ENCODE measurements at regions not wholly inside any gene's neighbourhood (a gene's known extent, or its start where the extent isn't known, plus 50 kb on each side); places are given as distances from the start of the nearest gene placed in this dataset.
"Not testable (repeated sequence)": the region's sequence is repeated elsewhere in the genome, so short reads cannot be mapped to it uniquely, and the experiment has no call there.

- not testable (repeated sequence) for TF ChIP-seq NR1H2 (CRISPR knock-in tag; IDR thresholded peaks at IDR 0.05); MYBL2 (CRISPR knock-in tag; IDR thresholded peaks at IDR 0.05); ESRRA (CRISPR knock-in tag; IDR thresholded peaks at IDR 0.05; ENCODE audit: borderline replicate concordance); CTCF (IDR thresholded peaks at IDR 0.05); USF2 (CRISPR knock-in tag; IDR thresholded peaks at IDR 0.05); ELF4 (CRISPR knock-in tag; IDR thresholded peaks at IDR 0.05; ENCODE audit: low read depth); TP53 (CRISPR knock-in tag; IDR thresholded peaks at IDR 0.05); TEAD4 (CRISPR knock-in tag; IDR thresholded peaks at IDR 0.05); ATF2 (CRISPR knock-in tag; IDR thresholded peaks at IDR 0.05; ENCODE audit: borderline replicate concordance, low read depth); OVOL2 (CRISPR knock-in tag; IDR thresholded peaks at IDR 0.05; ENCODE audit: borderline replicate concordance); ZBTB21 (CRISPR knock-in tag; IDR thresholded peaks at IDR 0.05; ENCODE audit: borderline replicate concordance); MAX (CRISPR knock-in tag; IDR thresholded peaks at IDR 0.05); NR3C1 (CRISPR knock-in tag; conservative IDR thresholded peaks at IDR 0.05; ENCODE audit: low read depth); KAT7 (CRISPR knock-in tag; IDR thresholded peaks at IDR 0.05; ENCODE audit: borderline replicate concordance)
Measured at GRCh38 chr1:83295594-83295993, 703.3 kb downstream of the TTLL7 start.
